ENCODE measurements at regions not wholly inside any gene's neighbourhood (a gene's known extent, or its start where the extent isn't known, plus 50 kb on each side); places are given as distances from the start of the nearest gene placed in this dataset.

- no peaks in the 10 kb centered on the region for H3K9me3 ChIP-seq (ENCODE audit: low read depth)
- no peaks in the 10 kb centered on the region for H3K4me1 ChIP-seq (ENCODE audit: low read depth)
- no peak overlapping the region for H3K4me3 ChIP-seq
- TF ChIP-seq CTCF (IDR thresholded peaks at IDR 0.05; ENCODE audit: low read depth, low read length), result no peak
- H3K27ac ChIP-seq, result no peak overlapping the region
- H3K36me3 ChIP-seq, result no peaks in the 10 kb centered on the region
- DNase-seq (ENCODE audit: low read depth in 1 of 2, low spot score in 1 of 2), result no peak
- H3K27me3 ChIP-seq, result peaks cover 30% of the 10 kb centered on the region
Observed at GRCh38 chr6:33895296-33895695, 91.5 kb upstream of the MLN start.

- Histone ChIP-seq H3K4me3 (no peak overlapping the region), H3K9me3 (ENCODE audit: low read depth) (no peaks in the 10 kb centered on the region), H3K27me3 (peaks cover 34% of the 10 kb centered on the region), H3K36me3 (no peaks in the 10 kb centered on the region), H3K27ac (no peak overlapping the region), H3K4me1 (ENCODE audit: low read depth) (no peaks in the 10 kb centered on the region)
- no peak for TF ChIP-seq CTCF (IDR thresholded peaks at IDR 0.05; ENCODE audit: low read depth, low read length)
- DNase-seq (ENCODE audit: low read depth in 1 of 2, low spot score in 1 of 2), result peak in 1 of 2 donors; percentile 56
Observed at GRCh38 chr6:33894438-33894837, 90.6 kb upstream of the MLN start.

- TF ChIP-seq CTCF (IDR thresholded peaks at IDR 0.05; ENCODE audit: low read depth, low read length), result no peak
- no peak overlapping the region for H3K27ac ChIP-seq
- H3K4me3 ChIP-seq, result no peak overlapping the region
- no peak for DNase-seq (ENCODE audit: low read depth in 1 of 2, low spot score in 1 of 2)
- H3K9me3 ChIP-seq (ENCODE audit: low read depth), result no peaks in the 10 kb centered on the region
- H3K36me3 ChIP-seq, result no peaks in the 10 kb centered on the region
- H3K4me1 ChIP-seq (ENCODE audit: low read depth), result no peaks in the 10 kb centered on the region
- H3K27me3 ChIP-seq, result peaks cover 23% of the 10 kb centered on the region
Observed at GRCh38 chr6:33892581-33893346, 89.0 kb upstream of the MLN start.

GRCh38 chr6:33888664-33889200 is 84.9 kb upstream of the MLN start:
- no peak overlapping the region for H3K27ac ChIP-seq
- H3K4me3 ChIP-seq, result no peak overlapping the region

GRCh38 chr6:33888183-33888582 is 84.4 kb upstream of the MLN start:
- H3K9me3 ChIP-seq (ENCODE audit: low read depth), result no peaks in the 10 kb centered on the region
- no peak for TF ChIP-seq CTCF (IDR thresholded peaks at IDR 0.05; ENCODE audit: low read depth, low read length)
- no peak overlapping the region for H3K27ac ChIP-seq
- H3K4me1 ChIP-seq (ENCODE audit: low read depth), result peaks cover 7% of the 10 kb centered on the region
- peaks cover 16% of the 10 kb centered on the region for H3K27me3 ChIP-seq
- H3K36me3 ChIP-seq, result no peaks in the 10 kb centered on the region
- H3K4me3 ChIP-seq, result no peak overlapping the region
- no peak for DNase-seq (ENCODE audit: low read depth in 1 of 2, low spot score in 1 of 2)

More at GRCh38 chr6:33888664-33889200, 84.9 kb upstream of the MLN start:
- Histone ChIP-seq H3K36me3 (no peaks in the 10 kb centered on the region), H3K9me3 (ENCODE audit: low read depth) (no peaks in the 10 kb centered on the region), H3K27me3 (peaks cover 16% of the 10 kb centered on the region), H3K4me1 (ENCODE audit: low read depth) (peaks cover 7% of the 10 kb centered on the region)
- TF ChIP-seq CTCF (IDR thresholded peaks at IDR 0.05; ENCODE audit: low read depth, low read length), result no peak
- no peak for DNase-seq (ENCODE audit: low read depth in 1 of 2, low spot score in 1 of 2)
